Colon (tissue), 2 donors: ENCODE measurements at regions not wholly inside any gene's neighbourhood (a gene's known extent, or its start where the extent isn't known, plus 50 kb on each side); places are given as distances from the start of the nearest gene placed in this dataset.
"Not testable (repeated sequence)": the region's sequence is repeated elsewhere in the genome, so short reads cannot be mapped to it uniquely, and the experiment has no call there.

ENCODE experiments used
- FAIRE-seq: peaks from 2 replicates; lab custom pipeline; 2012; peaks lifted over from hg19 to GRCh38; lab: Jason Lieb, UNC
- donor health status: control.
- donor health status: control.

DNA sequence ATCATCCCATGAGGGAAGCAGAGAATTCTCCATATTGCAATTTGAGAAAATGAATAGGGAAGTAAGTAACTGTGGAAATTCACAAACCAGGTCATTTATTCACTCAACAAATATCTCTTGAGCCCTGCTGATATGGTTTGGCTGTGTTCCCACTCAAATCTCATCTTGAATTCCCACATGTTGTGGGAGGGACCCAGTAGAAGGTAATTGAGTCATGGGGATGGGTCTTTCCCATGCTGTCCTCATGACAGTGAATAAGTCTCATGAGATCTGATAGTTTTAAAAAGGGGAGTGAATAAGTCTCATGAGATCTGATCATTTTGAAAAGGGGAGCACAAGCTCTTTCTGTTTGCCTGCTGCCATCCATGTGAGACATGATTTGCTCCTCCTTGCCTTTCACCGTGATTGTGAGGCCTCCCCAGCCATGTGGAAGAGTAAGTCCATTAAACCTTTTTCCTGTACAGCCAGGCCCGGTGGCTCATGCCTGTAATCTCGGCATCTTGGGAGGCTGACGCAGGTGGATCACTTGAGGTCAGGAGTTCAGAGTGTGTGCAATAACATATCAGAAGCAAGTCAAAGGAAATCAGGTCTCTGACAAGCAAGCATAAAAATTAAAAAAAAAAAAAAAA lies 193.2 kb downstream of the NDUFA10 start:
- FAIRE-seq: no peak

DNA sequence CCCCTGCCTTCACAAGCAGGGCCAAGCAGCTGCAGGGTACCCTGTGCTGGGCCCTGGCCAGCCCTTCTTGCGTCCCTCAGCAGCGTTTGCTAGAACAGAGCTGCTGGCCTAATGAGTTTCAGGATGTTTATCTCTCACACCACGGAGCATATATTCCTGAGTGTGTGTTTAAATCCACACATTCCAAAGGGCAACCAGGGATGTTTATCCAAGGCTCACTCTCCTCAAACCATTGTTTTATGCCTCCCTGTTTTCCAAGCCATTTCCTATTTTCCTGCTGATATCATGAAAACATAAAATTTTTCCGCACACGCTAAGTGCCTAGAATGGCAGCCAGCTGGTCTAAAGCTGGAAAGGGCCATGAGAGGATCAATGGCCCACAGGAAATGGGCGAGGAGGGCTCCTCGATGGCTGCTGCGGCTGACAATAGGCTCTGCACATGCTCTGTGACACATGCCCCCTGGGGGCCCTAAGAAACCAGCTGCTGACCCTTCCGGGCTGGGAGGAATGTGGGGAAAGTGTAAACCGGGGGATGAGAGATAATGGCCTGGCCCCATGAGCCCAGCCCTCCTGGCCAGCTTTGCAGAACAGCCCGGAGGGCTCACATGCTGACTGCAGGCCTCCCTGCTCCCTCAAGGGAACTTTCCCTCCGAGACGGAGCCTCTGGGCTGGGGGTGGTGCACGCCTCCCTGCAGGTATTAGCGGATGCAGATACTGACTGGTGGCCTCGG lies 194.0 kb downstream of the NDUFA10 start:
- no peak for FAIRE-seq

DNA sequence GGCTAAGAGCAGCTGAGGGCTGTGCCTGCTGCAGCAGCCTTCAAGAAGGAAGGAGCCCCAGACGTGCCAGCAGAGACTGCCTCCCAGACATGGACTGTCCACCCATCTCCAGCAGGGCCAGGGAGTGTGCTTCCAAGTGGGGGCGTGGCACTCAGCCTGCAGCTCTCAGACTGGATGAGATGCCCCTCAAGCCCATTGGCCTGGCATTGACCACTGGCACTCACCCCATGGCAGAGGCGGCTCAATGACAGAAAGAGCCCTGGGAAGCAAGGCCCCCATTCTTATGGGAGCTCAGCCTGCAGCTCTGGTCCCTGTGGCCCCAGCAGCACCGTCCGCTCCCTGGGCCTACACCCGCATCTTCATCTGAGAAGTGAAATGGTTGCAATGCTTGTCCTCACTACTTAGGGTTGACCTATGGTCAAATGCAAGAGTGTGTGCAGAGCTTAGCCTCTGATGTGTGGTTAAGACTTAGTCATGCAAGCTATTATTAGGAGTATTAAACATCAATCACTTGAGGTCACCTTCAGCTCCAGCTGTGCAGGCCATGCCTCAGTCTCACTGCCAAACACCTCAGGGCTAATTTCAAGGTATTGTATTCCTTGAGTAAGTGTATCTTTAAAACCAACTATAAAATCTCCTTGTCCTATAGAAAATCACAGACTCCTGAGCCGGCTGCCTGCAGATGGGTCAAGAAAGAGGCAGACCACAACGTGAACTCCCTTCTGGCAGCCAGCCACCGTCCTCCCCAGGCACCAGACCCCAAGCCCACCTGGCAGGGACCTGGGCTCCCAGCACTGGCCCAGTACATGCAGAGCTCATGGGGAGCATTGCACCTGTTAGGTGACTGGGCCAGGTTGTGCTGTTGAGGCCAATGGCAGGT lies 194.8 kb downstream of the NDUFA10 start:
- FAIRE-seq: no peak

- FAIRE-seq: no peak
These were observed 195.8 kb downstream of the NDUFA10 start for GRCh38 chr2:239829326-239829725.

- FAIRE-seq: not testable (repeated sequence)
These were observed 196.2 kb downstream of the NDUFA10 start for GRCh38 chr2:239828973-239829275.

GRCh38 chr2:239828192-239828972 lies 196.8 kb downstream of the NDUFA10 start:
- FAIRE-seq: no peak

- FAIRE-seq: no peak
These were observed 197.6 kb downstream of the NDUFA10 start for GRCh38 chr2:239827523-239827890.

GRCh38 chr2:239826786-239827522 lies 198.2 kb downstream of the NDUFA10 start:
- FAIRE-seq: no peak

GRCh38 chr2:239826376-239826775 lies 198.8 kb downstream of the NDUFA10 start:
- no peak for FAIRE-seq

- no peak for FAIRE-seq
These were observed 199.5 kb downstream of the NDUFA10 start for GRCh38 chr2:239825705-239825979.

- FAIRE-seq: no peak
These were observed 200.1 kb downstream of the NDUFA10 start for GRCh38 chr2:239824866-239825704.

- no peak for FAIRE-seq
These were observed 201.0 kb downstream of the NDUFA10 start for GRCh38 chr2:239824046-239824694.

DNA sequence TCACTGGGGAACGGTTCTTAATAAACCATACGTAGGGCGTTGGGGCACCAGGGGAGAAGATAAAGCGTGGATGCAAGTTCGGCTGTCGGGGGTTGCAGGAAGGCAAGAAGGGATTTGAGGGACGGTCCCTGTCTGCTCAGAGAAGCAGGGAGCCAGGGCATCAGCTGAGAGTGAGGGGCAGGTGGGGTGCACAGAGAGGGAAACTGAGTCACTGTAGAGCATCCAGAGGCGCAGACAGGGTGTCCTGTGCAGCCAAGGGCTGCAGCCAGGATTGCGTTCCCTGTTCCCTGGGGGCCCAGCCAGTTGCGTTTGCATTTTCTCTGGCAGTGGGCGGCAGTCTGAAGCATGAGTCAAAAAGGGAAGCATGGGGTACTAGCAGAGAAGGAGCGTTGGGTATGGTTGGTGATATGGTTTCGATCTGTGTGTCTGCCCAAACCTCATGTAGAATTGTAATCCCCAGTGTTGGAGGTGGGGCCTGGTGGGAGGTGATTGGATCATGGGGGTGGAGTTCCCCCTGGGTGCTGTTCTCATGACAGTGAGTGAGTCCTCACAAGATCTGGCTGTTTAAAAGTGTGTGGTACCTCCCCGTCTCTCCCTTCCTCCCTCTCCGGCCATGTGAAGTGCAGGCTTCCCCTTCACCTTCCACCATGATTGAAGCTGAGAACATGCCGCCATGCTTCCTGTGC lies 202.9 kb downstream of the NDUFA10 start:
- no peak for FAIRE-seq

- no peak for FAIRE-seq
These were observed 203.5 kb downstream of the NDUFA10 start for GRCh38 chr2:239821694-239822075.

DNA sequence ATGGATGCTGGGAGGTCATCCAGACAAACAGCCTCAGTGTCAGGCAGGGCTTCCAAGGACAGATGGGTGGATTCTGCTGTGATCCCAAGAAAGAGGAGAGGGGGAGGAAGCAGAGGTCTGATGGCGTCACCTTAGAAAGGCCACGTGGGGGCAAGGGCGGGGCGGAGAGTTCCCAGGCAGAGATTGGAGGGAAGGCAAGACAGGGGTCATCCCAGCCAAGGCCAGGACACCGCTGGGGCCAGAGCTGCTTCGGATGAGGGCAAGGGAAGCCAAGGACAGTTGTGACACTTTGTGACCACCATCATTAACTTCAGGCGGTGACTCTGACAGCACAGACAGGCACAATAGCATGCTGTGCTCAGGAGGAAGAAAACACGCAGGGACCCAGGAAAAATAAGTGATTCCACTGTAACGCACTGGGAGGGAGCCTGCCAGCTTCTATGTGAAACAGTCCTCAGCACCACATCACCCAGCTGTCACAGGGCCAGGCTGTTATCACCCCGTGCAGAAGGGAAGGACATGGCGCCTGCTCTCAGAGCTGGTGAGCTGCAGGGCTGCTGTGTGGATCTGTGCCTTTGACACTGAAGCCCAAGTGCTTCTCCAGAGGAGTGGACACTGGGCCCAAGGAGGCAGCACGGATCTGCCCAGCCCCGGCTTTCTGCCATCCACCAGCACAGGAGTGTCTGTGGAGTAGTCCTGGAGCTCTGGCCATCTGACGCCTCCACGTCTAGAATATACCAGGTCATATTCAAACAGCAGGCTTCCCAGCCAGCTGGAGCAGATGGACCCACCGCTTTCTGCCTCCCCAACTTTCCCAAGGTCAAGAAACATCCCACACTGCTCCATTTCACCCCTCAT lies 204.1 kb downstream of the NDUFA10 start:
- no peak for FAIRE-seq

GRCh38 chr2:239819974-239820555 lies 205.1 kb downstream of the NDUFA10 start:
- no peak for FAIRE-seq

- no peak for FAIRE-seq
These were observed 205.8 kb downstream of the NDUFA10 start for GRCh38 chr2:239819091-239819973.
